ENCODE measurements at regions not wholly inside any gene's neighbourhood (a gene's known extent, or its start where the extent isn't known, plus 50 kb on each side); places are given as distances from the start of the nearest gene placed in this dataset.
"Not testable (repeated sequence)": the region's sequence is repeated elsewhere in the genome, so short reads cannot be mapped to it uniquely, and the experiment has no call there.

- H3K36me3 ChIP-seq (ENCODE audit: control insufficient read depth, insufficient read depth, low read length), result no peaks in the 10 kb centered on the region
- no peak for TF ChIP-seq CTCF (IDR thresholded peaks at IDR 0.05; ENCODE audit: insufficient read depth, low read length, poor library complexity, severe bottlenecking)
- no peak overlapping the region for H3K4me3 ChIP-seq (replicated peaks; ENCODE audit: low read depth, low read length)
- DNase-seq (ENCODE audit: extremely low read depth, insufficient read length), result no peak
- H3K27me3 ChIP-seq (replicated peaks; ENCODE audit: control insufficient read depth, insufficient read depth, low read length), result no peaks in the 10 kb centered on the region
Observed at GRCh38 chr16:87213536-87213935, 103.7 kb downstream of the C16orf95 start.

DNA sequence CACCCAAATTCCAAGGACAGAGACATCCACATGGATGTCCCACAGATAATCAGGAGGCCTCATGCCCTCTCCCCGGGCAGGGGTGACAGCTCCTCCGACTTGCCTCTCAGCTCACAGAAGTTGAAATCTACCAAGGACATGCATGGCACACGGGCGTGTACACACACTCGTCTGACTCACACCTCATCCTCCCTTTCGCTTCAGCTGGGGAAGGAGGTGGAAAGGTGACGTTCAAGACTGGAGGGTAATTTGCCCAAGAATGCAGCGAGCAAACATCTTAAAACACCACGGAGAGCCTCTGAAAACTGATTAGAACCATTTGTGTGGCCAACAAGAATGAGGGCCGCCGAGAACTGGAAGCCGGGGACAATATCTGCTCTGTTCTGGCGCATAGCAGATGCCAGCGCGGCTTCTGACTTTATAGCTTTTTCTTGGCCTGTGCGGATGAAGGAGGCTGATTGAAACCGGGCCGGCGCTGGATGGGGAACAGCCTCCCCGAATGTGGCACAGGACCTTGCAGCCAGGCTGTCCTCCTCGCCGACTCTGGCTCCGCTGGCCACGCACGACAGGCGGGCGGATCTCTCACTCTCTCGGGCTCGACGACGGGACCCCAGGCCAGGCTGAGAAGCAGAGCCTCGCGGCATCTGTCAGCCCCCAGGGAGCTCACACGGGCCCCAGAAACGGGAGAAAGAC, 100.9 kb downstream of the C16orf95 start:
- no peak for DNase-seq (ENCODE audit: extremely low read depth, insufficient read length)
- no peak overlapping the region for H3K4me3 ChIP-seq (replicated peaks; ENCODE audit: low read depth, low read length)
- no peak for TF ChIP-seq CTCF (IDR thresholded peaks at IDR 0.05; ENCODE audit: insufficient read depth, low read length, poor library complexity, severe bottlenecking)

DNA sequence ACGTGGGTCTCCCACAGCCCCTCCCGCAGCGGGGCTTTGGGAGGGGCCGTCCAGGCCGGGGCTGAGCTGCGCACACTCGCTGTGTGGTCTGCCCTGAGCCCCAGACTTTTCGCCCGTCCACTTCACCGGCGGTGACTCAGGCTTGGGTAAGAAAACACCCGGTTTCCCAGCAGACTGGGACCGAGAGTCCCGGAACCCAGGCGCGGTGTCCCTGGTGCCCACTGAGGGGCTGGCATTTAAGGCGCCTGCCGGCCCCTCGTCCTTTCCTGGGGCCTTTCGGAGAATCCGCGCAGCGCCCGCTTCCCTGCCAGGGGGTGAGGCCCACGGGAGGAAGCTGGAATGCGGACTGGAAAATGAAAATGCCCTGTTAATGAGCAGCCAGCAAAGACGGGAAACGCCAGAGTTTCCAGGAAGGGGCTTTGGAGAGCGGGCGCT, 100.3 kb downstream of the C16orf95 start:
- no peak for DNase-seq (ENCODE audit: extremely low read depth, insufficient read length)
- TF ChIP-seq CTCF (IDR thresholded peaks at IDR 0.05; ENCODE audit: insufficient read depth, low read length, poor library complexity, severe bottlenecking), result no peak
- H3K27me3 ChIP-seq (replicated peaks; ENCODE audit: control insufficient read depth, insufficient read depth, low read length), result no peaks in the 10 kb centered on the region; the same call in 1 of the 2 replicates
- no peaks in the 10 kb centered on the region for H3K36me3 ChIP-seq (ENCODE audit: control insufficient read depth, insufficient read depth, low read length)
- H3K4me3 ChIP-seq (replicated peaks; ENCODE audit: low read depth, low read length), result no peak overlapping the region

More for the DNA sequence above, 100.9 kb downstream of the C16orf95 start:
- Histone ChIP-seq H3K27me3 (replicated peaks; ENCODE audit: control insufficient read depth, insufficient read depth, low read length) (no peaks in the 10 kb centered on the region; the same call in 1 of the 2 replicates), H3K36me3 (ENCODE audit: control insufficient read depth, insufficient read depth, low read length) (no peaks in the 10 kb centered on the region)

DNA sequence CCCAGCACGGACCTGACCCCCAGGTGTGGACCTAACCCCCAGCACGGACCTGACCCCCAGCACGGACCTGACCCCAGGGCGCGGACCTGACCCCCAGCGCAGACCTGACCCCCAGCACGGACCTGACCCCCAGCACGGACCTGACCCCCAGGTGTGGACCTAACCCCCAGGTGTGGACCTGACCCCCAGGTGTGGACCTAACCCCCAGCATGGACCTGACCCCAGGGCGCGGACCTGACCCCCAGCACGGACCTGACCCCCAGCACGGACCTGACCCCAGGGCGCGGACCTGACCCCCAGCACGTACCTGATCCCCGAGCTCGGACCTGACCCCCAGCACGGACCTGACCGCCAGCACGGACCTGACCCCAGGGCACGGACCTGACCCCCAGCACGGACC, 99.4 kb downstream of the C16orf95 start:
- not testable (repeated sequence) for H3K4me3 ChIP-seq (replicated peaks; ENCODE audit: low read depth, low read length); H3K36me3 ChIP-seq (ENCODE audit: control insufficient read depth, insufficient read depth, low read length); H3K27me3 ChIP-seq (replicated peaks; ENCODE audit: control insufficient read depth, insufficient read depth, low read length); DNase-seq (ENCODE audit: extremely low read depth, insufficient read length)

- no peak for TF ChIP-seq CTCF (IDR thresholded peaks at IDR 0.05; ENCODE audit: insufficient read depth, low read length, poor library complexity, severe bottlenecking)
- Histone ChIP-seq H3K4me3 (replicated peaks; ENCODE audit: low read depth, low read length) (no peak overlapping the region), H3K27me3 (replicated peaks; ENCODE audit: control insufficient read depth, insufficient read depth, low read length) (no peaks in the 10 kb centered on the region; the same call in 1 of the 2 replicates), H3K36me3 (ENCODE audit: control insufficient read depth, insufficient read depth, low read length) (no peaks in the 10 kb centered on the region)
- DNase-seq (ENCODE audit: extremely low read depth, insufficient read length), result no peak
Observed at GRCh38 chr16:87218281-87219055, 98.7 kb downstream of the C16orf95 start.

DNA sequence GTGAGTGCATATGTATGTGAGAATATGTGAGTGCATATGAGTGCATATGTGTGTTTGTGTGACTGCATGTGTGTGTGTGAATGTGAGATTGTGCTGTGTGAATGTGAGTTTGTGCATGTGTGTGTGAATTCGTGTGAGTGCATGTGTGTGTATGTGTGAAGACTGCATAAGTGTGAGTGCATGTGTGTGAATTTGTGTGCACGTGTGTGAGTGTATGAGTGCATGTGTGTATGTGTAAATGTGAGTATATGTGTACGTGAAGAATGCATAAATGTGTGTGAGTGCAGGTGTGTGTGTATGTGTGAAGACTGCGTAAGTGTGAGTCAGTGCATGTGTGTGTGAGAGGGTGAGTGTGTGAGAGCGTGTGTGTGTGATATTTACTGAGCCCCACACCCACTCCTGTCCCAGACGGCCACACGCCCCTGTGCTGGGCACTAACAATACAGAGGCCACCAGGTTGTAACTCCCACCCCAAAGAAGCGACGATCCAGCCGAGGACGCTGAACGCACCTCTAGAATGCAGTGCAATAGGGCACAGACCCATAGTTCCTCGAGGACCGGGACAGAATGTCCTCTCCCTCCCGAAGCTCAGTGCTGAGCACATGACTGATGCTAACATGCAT, 97.8 kb downstream of the C16orf95 start:
- no peak overlapping the region for H3K4me3 ChIP-seq (replicated peaks; ENCODE audit: low read depth, low read length)
- no peak for TF ChIP-seq CTCF (IDR thresholded peaks at IDR 0.05; ENCODE audit: insufficient read depth, low read length, poor library complexity, severe bottlenecking)

More for the DNA sequence above, 97.8 kb downstream of the C16orf95 start:
- no peak for DNase-seq (ENCODE audit: extremely low read depth, insufficient read length)
- Histone ChIP-seq H3K36me3 (ENCODE audit: control insufficient read depth, insufficient read depth, low read length) (no peaks in the 10 kb centered on the region), H3K27me3 (replicated peaks; ENCODE audit: control insufficient read depth, insufficient read depth, low read length) (no peaks in the 10 kb centered on the region; the same call in 1 of the 2 replicates)

Measured in GM06990 (cell line).